GM21529 (cell line): ENCODE measurements at regions not wholly inside any gene's neighbourhood (a gene's known extent, or its start where the extent isn't known, plus 50 kb on each side); places are given as distances from the start of the nearest gene placed in this dataset.

Experiments
- ATAC-seq: cut with Tn5 transposase; IDR thresholded peaks from one replicate; pipeline ENCODE4 v1.9.1; 2021; ENCODE audit not compliant: unreplicated experiment

DNA sequence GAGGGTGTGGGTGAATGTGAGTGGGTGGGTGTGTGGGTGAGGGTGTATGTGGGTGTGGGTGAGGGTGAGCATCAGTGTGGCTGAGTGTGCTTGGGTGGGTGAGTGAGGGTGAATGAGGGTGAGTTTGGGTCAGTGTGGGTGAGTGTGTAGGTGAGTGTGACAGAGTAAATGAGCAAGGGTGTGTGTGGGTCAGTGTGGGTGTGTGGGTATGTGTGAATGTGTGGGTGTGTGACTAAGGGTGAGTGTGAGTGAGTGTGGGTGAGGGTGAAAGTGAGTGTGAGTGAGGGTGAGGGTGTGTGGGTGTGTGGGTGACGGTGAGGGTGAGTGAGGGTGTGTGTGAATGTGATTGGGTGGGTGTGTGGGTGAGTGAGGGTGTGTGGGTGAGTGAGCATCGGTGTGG, 1676.7 kb upstream of the TENM3 start:
- no peak for ATAC-seq

- ATAC-seq = no peak
These were observed 1676.1 kb upstream of the TENM3 start for GRCh38 chr4:180567080-180567479.

- ATAC-seq = no peak
These were observed 1671.6 kb upstream of the TENM3 start for GRCh38 chr4:180571516-180572055.

GRCh38 chr4:180578175-180578574, 1665.0 kb upstream of the TENM3 start:
- no peak for ATAC-seq

DNA sequence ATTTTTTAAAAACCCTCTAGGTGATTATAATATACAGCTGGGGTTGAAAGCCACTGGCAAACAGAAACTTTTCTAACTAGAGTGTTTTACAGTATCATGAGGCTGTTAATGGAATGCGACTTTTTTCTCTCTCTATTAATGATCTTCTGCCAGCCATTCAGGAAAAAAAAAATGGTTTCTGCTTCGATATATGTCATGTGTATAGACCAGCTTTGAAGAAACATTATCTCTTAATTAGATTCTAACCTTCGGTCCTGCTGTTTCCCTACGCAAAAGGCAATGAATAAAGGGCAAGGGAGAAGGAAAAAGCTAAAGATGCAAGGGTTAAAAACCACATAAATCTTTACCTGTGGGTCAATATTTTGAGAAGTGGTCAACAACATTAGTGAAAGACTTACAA, 1662.1 kb upstream of the TENM3 start:
- no peak for ATAC-seq

- no peak for ATAC-seq
These were observed 1655.8 kb upstream of the TENM3 start for GRCh38 chr4:180587379-180587778.

DNA sequence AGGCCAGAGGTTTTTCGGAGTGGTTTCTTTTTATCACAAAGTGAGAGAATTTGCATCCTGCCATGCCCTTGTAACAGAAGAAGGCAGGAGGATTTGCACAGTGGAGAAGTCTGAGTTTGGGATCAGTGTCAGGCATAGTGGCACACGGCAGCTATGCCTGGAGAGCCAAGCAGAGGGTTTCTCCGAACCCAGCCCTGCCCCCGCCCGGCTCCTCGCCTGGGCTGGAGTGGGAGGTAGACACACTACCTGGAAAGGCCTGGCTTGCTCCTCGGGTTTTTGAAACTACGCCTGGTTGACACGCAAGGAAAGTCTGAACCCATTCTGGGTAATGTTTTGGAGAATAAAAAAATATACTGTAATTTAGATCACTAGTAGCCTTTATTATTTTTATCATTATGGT, 1653.6 kb upstream of the TENM3 start:
- ATAC-seq = no peak

DNA sequence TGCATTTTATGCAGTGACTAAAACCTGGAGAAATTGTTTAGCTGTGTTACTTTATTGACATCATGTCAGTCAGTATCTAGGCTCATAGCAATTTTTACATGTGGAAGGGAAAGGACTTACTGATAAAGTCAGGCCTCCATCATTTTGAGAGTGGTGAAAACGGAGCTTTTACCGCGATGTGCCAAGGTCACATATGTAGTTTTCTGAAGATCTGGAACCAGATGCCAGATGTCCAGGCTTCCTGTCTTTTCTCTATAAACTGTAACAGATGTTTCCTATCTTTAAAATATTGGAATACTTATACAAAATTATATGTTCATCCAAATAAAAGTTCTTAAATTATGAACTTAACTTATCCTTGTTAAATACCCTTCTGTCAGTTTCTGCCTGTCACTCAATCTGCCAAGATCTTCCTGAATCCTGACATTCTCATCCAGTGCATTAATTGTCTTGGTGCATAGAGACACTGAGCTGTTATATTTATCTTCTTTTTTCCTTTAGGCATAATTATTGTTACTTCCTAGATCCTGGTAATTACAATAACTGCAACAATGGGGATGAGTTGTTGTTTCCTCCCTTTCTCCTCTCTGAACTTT, 1646.2 kb upstream of the TENM3 start:
- no peak for ATAC-seq

DNA sequence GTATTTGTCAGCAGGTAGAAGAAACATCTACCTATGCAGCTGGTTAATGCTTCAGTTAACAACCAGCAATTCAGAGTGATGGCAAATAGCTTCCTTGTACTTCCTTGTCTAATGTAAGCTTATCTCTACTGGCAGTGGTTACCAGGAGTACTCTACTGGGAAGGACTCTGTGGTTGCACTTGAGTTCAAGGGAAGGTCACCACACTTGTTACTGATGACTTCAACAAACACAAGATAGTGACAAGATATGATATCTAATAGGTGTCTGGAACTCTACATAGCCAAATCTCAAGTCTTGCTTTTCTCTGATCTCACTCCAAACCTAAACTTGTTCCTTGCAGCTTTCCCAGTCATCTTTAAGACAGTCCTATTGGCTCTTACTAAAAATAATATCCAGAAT, 1644.9 kb upstream of the TENM3 start:
- no peak for ATAC-seq

GRCh38 chr4:180603791-180604190, 1639.4 kb upstream of the TENM3 start:
- no peak for ATAC-seq

- ATAC-seq = no peak
These were observed 1632.9 kb upstream of the TENM3 start for GRCh38 chr4:180610324-180610723.

DNA sequence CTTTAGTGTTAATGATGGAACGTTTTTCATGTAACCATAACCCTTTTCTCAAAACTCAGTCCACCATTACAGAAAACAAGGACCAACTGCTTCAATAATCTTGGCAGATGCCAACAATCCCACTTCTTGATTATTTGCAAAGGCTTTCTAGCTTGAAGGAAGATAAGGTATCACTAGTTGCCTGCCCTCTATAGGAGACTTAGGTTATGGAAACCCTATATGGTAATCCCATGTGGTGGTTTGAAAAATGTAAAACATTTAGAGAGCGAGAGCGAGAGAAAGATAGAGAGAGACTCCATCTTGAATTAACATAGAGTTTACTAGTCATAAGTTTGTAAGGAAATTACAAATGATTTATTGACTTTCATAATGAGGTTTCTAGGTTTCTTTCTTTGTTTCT, 1627.5 kb upstream of the TENM3 start:
- ATAC-seq = no peak

GRCh38 chr4:180617196-180617595, 1626.0 kb upstream of the TENM3 start:
- ATAC-seq = no peak

DNA sequence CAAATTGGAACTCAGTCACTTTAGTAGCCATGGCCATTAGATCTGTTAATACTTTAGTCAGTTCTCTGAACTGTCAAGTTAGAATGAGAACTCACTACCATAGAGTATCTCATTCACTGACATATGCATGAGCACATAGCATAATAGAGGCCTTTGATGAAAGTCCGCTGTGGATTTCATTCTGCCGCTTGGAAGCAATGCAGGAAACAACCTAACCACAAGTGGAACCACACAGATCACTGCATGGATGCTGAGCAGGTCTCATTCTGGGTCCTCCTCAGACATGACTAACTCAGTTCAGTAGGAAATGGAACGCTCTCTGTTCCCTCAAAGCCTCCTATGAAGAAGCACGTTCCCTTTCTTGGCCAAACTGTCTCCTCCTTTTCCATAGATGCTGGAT, 1624.8 kb upstream of the TENM3 start:
- no peak for ATAC-seq

GRCh38 chr4:180619440-180619839, 1623.8 kb upstream of the TENM3 start:
- no peak for ATAC-seq

DNA sequence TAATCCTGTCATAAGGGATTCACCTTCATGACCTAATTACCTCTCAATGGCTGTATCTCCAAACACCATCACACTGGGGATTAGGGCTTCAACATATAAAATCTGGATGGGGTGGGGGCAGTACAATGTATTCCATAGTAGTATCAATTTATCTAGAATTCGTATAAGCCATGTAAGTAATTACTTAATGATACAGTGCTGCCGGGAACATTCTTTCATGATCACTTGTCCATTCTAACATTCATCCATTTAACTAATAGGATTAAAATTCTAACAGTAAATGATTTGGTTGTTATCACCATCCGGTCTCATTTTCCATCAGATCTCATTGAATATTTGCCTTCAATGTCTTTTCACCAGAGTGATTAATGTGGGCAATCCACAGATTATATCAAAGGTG, 1620.9 kb upstream of the TENM3 start:
- ATAC-seq = no peak

GRCh38 chr4:180625653-180626052, 1617.5 kb upstream of the TENM3 start:
- no peak for ATAC-seq

GRCh38 chr4:180630012-180630665, 1613.1 kb upstream of the TENM3 start:
- ATAC-seq = no peak

GRCh38 chr4:180634306-180634705, 1608.9 kb upstream of the TENM3 start:
- ATAC-seq = no peak

GRCh38 chr4:180635281-180635680, 1607.9 kb upstream of the TENM3 start:
- ATAC-seq = no peak

GRCh38 chr4:180636696-180637404, 1606.4 kb upstream of the TENM3 start:
- no peak for ATAC-seq

GRCh38 chr4:180637616-180638015, 1605.6 kb upstream of the TENM3 start:
- no peak for ATAC-seq
